Middle frontal gyrus (tissue), 1 donor: ENCODE measurements at regions not wholly inside any gene's neighbourhood (a gene's known extent, or its start where the extent isn't known, plus 50 kb on each side); places are given as distances from the start of the nearest gene placed in this dataset.

Source experiments
- DNase-seq: peaks from one replicate; pipeline ENCODE4 v3.0.0-alpha.2; 2015; ENCODE audit warnings: low spot score; ENCODE audit errors: extremely low spot score

- no peak for DNase-seq
Measured at GRCh38 chr7:35504365-35504764, 190.6 kb downstream of the HERPUD2 start.

- no peak for DNase-seq
Measured at GRCh38 chr7:35501681-35502080, 193.3 kb downstream of the HERPUD2 start.

- no peak for DNase-seq
Measured at GRCh38 chr7:35499226-35499625, 195.7 kb downstream of the HERPUD2 start.

GRCh38 chr7:35498416-35498815, 196.5 kb downstream of the HERPUD2 start:
- DNase-seq: no peak

GRCh38 chr7:35495844-35496243, 199.1 kb downstream of the HERPUD2 start:
- DNase-seq: no peak

GRCh38 chr7:35495377-35495776, 199.6 kb downstream of the HERPUD2 start:
- no peak for DNase-seq

GRCh38 chr7:35494407-35494806, 200.5 kb downstream of the HERPUD2 start:
- DNase-seq: no peak

GRCh38 chr7:35492451-35493175, 202.3 kb downstream of the HERPUD2 start:
- no peak for DNase-seq

- DNase-seq: no peak
Measured at GRCh38 chr7:35491233-35491632, 203.7 kb downstream of the HERPUD2 start.

- DNase-seq: no peak
Measured at GRCh38 chr7:35487841-35488240, 207.1 kb downstream of the HERPUD2 start.

GRCh38 chr7:35487402-35487801, 207.5 kb downstream of the HERPUD2 start:
- DNase-seq: no peak

- DNase-seq: no peak
Measured at GRCh38 chr7:35485436-35485835, 209.5 kb downstream of the HERPUD2 start.

- DNase-seq: no peak
Measured at GRCh38 chr7:35483568-35483967, 211.4 kb downstream of the HERPUD2 start.

GRCh38 chr7:35482231-35482630, 212.7 kb downstream of the HERPUD2 start:
- no peak for DNase-seq

- no peak for DNase-seq
Measured at GRCh38 chr7:35480806-35481205, 214.1 kb downstream of the HERPUD2 start.

- DNase-seq: no peak
Measured at GRCh38 chr7:35477609-35478008, 217.3 kb downstream of the HERPUD2 start.

- no peak for DNase-seq
Measured at GRCh38 chr7:35474100-35474499, 220.2 kb upstream of the TBX20 start.

- DNase-seq: no peak
Measured at GRCh38 chr7:35468606-35469005, 214.7 kb upstream of the TBX20 start.

GRCh38 chr7:35467456-35467978, 213.6 kb upstream of the TBX20 start:
- DNase-seq: no peak

- no peak for DNase-seq
Measured at GRCh38 chr7:35465791-35466336, 212.0 kb upstream of the TBX20 start.

- no peak for DNase-seq
Measured at GRCh38 chr7:35463751-35464150, 209.9 kb upstream of the TBX20 start.

GRCh38 chr7:35463176-35463700, 209.3 kb upstream of the TBX20 start:
- DNase-seq: no peak
